ENCODE measurements at regions not wholly inside any gene's neighbourhood (a gene's known extent, or its start where the extent isn't known, plus 50 kb on each side); places are given as distances from the start of the nearest gene placed in this dataset.

- peaks cover 5% of the 10 kb centered on the region for H3K9me3 Mint-ChIP-seq (ENCODE audit: unreplicated experiment)
- peaks cover 19% of the 10 kb centered on the region for H3K4me1 Mint-ChIP-seq (ENCODE audit: insufficient read depth, unreplicated experiment)
- BruUV-seq (replicated peaks), result no TSS peak
- POLR2A ChIA-PET, result no interaction called here
- H3K4me3 Mint-ChIP-seq (ENCODE audit: unreplicated experiment), result no peak overlapping the region
- no peak for TF ChIP-seq CTCF (IDR thresholded peaks at IDR 0.05; ENCODE audit: unreplicated experiment)
- DNase-seq (ENCODE audit: unreplicated experiment), result no peak
- no peak overlapping the region for H3K27ac Mint-ChIP-seq (ENCODE audit: low read depth, unreplicated experiment)
- no peaks in the 10 kb centered on the region for H3K27me3 Mint-ChIP-seq (ENCODE audit: insufficient read depth, unreplicated experiment)
- intact Hi-C loops (cut with micrococcal nuclease), result no loop called here
- no peaks in the 10 kb centered on the region for H3K36me3 Mint-ChIP-seq (ENCODE audit: insufficient read depth, unreplicated experiment)
- CTCF ChIA-PET, result no interaction called here
These were observed 533.1 kb downstream of the AGTPBP1 start for GRCh38 chr9:85208666-85209065.

GRCh38 chr9:85204176-85204575 is 534.6 kb downstream of the NTRK2 start:
- Mint-ChIP-seq H3K4me3 (ENCODE audit: unreplicated experiment) (no peak overlapping the region), H3K4me1 (ENCODE audit: insufficient read depth, unreplicated experiment) (peaks cover 14% of the 10 kb centered on the region), H3K9me3 (ENCODE audit: unreplicated experiment) (peaks cover 5% of the 10 kb centered on the region), H3K27ac (ENCODE audit: low read depth, unreplicated experiment) (no peak overlapping the region), H3K36me3 (ENCODE audit: insufficient read depth, unreplicated experiment) (no peaks in the 10 kb centered on the region), H3K27me3 (ENCODE audit: insufficient read depth, unreplicated experiment) (no peaks in the 10 kb centered on the region)
- no peak for DNase-seq (ENCODE audit: unreplicated experiment)
- no TSS peak for BruUV-seq (replicated peaks)
- intact Hi-C loops (cut with micrococcal nuclease), result no loop called here
- no peak for TF ChIP-seq CTCF (IDR thresholded peaks at IDR 0.05; ENCODE audit: unreplicated experiment)
- ChIA-PET CTCF (interaction anchor here (0.7 kb wide), 1 partner anchor 159 kb away, joined by 3 read pairs; no protein-coding TSS in a partner anchor), POLR2A (no interaction called here)

- CTCF ChIA-PET, result no interaction called here
These were observed 533.1 kb downstream of the NTRK2 start for GRCh38 chr9:85202596-85202995.

GRCh38 chr9:85200726-85201404 is 531.3 kb downstream of the NTRK2 start:
- peak; percentile 88 for DNase-seq (ENCODE audit: unreplicated experiment)
- no peak for TF ChIP-seq CTCF (IDR thresholded peaks at IDR 0.05; ENCODE audit: unreplicated experiment)
- no TSS peak for BruUV-seq (replicated peaks)
- Mint-ChIP-seq H3K36me3 (ENCODE audit: insufficient read depth, unreplicated experiment) (no peaks in the 10 kb centered on the region), H3K4me1 (ENCODE audit: insufficient read depth, unreplicated experiment) (peaks cover 14% of the 10 kb centered on the region), H3K27me3 (ENCODE audit: insufficient read depth, unreplicated experiment) (no peaks in the 10 kb centered on the region), H3K4me3 (ENCODE audit: unreplicated experiment) (no peak overlapping the region), H3K27ac (ENCODE audit: low read depth, unreplicated experiment) (peak overlapping the region; percentile 46), H3K9me3 (ENCODE audit: unreplicated experiment) (no peaks in the 10 kb centered on the region)
- POLR2A ChIA-PET, result interaction anchor here (0.6 to 1.4 kb wide), 3 partner anchors 11 to 234 kb away, joined by 3 to 4 read pairs (median 3); no protein-coding TSS in a partner anchor
- CTCF ChIA-PET, result interaction anchor here (0.8 kb wide), 1 partner anchor 298 kb away, joined by 3 read pairs; no protein-coding TSS in a partner anchor
- intact Hi-C loops (cut with micrococcal nuclease), result no loop called here

More at GRCh38 chr9:85202596-85202995, 533.1 kb downstream of the NTRK2 start:
- no peaks in the 10 kb centered on the region for H3K36me3 Mint-ChIP-seq (ENCODE audit: insufficient read depth, unreplicated experiment)
- H3K27me3 Mint-ChIP-seq (ENCODE audit: insufficient read depth, unreplicated experiment), result no peaks in the 10 kb centered on the region
- H3K9me3 Mint-ChIP-seq (ENCODE audit: unreplicated experiment), result peaks cover under 1% of the 10 kb centered on the region
- TF ChIP-seq CTCF (IDR thresholded peaks at IDR 0.05; ENCODE audit: unreplicated experiment), result no peak
- no peak for DNase-seq (ENCODE audit: unreplicated experiment)
- H3K4me1 Mint-ChIP-seq (ENCODE audit: insufficient read depth, unreplicated experiment), result peaks cover 14% of the 10 kb centered on the region
- no TSS peak for BruUV-seq (replicated peaks)
- POLR2A ChIA-PET, result interaction anchor here (0.6 kb wide), 2 partner anchors 18 to 532 kb away, joined by 3 to 4 read pairs; no protein-coding TSS in a partner anchor
- H3K27ac Mint-ChIP-seq (ENCODE audit: low read depth, unreplicated experiment), result no peak overlapping the region
- intact Hi-C loops (cut with micrococcal nuclease), result no loop called here
- H3K4me3 Mint-ChIP-seq (ENCODE audit: unreplicated experiment), result no peak overlapping the region

Measured in MCF 10A (cell line).